ENCODE measurements at regions not wholly inside any gene's neighbourhood (a gene's known extent, or its start where the extent isn't known, plus 50 kb on each side); places are given as distances from the start of the nearest gene placed in this dataset.
A peak's percentile ranks its signal among the peaks of the same experiment; 100 is the strongest.
"Not testable (repeated sequence)": the region's sequence is repeated elsewhere in the genome, so short reads cannot be mapped to it uniquely, and the experiment has no call there.

DNA sequence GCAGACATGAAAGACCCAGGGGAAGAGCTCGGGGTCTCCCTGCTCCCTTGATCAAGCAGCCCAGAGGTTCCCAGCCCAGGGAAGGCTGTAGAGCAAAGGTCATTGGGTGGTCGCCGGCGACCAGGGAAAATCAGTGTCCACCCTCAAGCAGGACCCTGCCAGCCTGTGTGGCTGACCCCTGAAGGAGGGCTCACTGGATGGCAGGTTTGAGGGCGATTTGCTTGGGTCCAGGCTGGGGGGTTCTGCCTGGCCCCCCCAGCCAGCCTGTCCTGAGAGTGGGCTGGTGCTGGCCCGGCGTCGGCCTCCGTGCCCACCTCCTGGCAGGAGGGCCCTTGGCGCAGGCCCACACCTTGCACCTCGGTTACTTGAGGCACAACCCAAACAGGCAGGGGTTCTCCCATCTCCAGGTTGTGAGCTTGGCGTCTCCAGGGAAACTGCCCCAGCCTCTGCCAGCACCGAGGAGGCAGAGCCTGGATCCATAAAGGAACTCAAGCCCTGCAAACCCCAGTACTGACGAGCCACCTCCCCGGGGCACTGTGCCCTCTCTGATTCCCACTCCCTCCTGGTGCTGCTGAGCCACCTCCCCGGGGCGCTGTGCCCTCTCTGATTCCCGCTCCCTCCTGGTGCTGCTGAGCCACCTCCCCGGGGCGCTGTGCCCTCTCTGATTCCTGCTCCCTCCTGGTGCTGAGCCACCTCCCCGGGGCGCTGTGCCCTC, 329.0 kb upstream of the SFSWAP start:
- no peak for DNase-seq
- TF ChIP-seq GATA1 (IDR thresholded peaks at IDR 0.05; ENCODE audit: low read depth, low read length) (no peak), POLR2A (IDR thresholded peaks at IDR 0.05; ENCODE audit: low read length) (no peak)

DNA sequence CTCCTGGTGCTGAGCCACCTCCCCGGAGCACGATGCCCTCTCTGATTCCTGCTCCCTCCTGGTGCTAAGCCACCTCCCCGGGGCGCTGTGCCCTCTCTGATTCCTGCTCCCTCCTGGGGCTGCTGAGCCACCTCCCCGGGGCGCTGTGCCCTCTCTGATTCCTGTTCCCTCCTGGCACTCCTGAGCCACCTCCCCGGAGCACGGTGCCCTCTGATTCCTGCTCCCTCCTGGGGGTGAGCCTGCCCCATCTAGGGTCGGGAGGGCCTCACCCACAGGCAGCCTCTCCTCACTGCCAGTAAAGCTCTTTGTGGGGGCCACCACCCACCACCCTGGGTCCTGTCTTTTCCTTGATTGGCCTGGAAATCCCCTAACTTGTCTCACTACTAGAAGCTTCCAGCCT, 327.6 kb upstream of the SFSWAP start:
- no peak for DNase-seq
- TF ChIP-seq GATA1 (IDR thresholded peaks at IDR 0.05; ENCODE audit: low read depth, low read length): no peak
- TF ChIP-seq POLR2A (IDR thresholded peaks at IDR 0.05; ENCODE audit: low read length): no peak

DNA sequence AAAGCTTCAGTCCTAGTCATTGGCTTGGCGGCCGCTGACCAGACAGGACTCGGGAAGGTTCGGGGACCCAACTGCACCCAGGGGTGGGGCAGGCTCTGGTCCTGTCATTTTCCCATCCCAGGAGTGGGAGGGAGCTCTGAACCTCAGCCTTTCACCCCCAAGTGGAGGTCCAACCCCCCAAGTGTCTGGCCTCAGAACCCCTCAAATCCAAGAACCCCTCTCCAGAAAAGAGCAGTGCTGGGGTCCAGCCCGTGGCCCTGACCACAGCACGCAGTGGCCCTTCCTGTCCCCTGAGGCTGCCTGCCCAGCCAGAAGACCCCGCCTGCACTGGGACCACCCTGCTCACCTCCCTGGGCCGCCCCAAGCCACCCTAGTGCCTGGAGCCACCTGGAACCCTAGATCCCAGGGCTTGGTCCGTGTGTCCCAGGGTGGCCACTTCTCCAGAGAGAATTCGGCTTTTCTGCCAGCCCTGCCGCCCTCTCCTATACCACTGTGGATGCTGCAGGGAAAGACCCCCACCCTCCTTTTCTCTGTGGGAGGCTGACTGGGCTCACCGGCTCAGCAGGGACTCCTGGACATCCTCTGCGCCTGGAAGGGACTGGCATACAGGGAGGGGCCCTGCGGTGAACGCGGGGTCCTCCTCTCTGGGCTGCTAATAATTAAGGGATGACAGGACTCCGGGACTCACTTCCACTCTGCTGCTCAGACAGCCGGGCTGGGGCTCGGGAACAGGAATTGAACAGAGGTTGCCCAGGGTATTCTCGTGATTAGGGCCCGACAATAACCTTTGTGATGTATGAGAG, 326.9 kb upstream of the SFSWAP start:
- no peak for TF ChIP-seq POLR2A (IDR thresholded peaks at IDR 0.05; ENCODE audit: low read length)
- no peak for TF ChIP-seq GATA1 (IDR thresholded peaks at IDR 0.05; ENCODE audit: low read depth, low read length)
- no peak for DNase-seq

GRCh38 chr12:131384544-131384855, 326.4 kb upstream of the SFSWAP start:
- no peak for DNase-seq
- TF ChIP-seq GATA1 (IDR thresholded peaks at IDR 0.05; ENCODE audit: low read depth, low read length) (no peak), POLR2A (IDR thresholded peaks at IDR 0.05; ENCODE audit: low read length) (no peak)

- TF ChIP-seq GATA1 (IDR thresholded peaks at IDR 0.05; ENCODE audit: low read depth, low read length) (no peak), POLR2A (IDR thresholded peaks at IDR 0.05; ENCODE audit: low read length) (no peak)
Measured at GRCh38 chr12:131385313-131386166, 325.4 kb upstream of the SFSWAP start.

GRCh38 chr12:131386167-131386521, 324.7 kb upstream of the SFSWAP start:
- TF ChIP-seq GATA1 (IDR thresholded peaks at IDR 0.05; ENCODE audit: low read depth, low read length): no peak
- TF ChIP-seq POLR2A (IDR thresholded peaks at IDR 0.05; ENCODE audit: low read length): no peak
- DNase-seq: no peak

More at GRCh38 chr12:131385313-131386166, 325.4 kb upstream of the SFSWAP start:
- DNase-seq: no peak

DNA sequence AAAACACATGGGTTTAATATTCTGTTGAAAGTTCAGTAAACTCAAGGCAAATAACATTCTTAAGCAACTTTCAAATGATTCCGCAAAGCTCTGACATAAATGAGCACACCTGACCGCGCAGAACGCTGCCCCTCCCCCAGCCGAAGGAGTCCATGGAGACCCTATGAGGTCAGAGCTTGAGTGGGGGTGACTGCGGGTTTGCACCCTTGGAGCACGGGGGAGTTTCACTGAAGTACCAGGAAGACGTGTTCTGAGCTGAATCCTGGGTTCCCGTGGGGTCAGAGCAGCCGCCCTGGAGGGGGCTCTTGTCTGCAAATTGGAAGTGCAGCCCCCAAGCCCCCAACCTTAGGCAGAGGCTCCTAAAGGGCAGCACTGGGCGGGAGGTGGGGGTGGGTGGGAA, 324.1 kb upstream of the SFSWAP start:
- DNase-seq: no peak
- TF ChIP-seq POLR2A (IDR thresholded peaks at IDR 0.05; ENCODE audit: low read length): no peak
- TF ChIP-seq GATA1 (IDR thresholded peaks at IDR 0.05; ENCODE audit: low read depth, low read length): no peak

DNA sequence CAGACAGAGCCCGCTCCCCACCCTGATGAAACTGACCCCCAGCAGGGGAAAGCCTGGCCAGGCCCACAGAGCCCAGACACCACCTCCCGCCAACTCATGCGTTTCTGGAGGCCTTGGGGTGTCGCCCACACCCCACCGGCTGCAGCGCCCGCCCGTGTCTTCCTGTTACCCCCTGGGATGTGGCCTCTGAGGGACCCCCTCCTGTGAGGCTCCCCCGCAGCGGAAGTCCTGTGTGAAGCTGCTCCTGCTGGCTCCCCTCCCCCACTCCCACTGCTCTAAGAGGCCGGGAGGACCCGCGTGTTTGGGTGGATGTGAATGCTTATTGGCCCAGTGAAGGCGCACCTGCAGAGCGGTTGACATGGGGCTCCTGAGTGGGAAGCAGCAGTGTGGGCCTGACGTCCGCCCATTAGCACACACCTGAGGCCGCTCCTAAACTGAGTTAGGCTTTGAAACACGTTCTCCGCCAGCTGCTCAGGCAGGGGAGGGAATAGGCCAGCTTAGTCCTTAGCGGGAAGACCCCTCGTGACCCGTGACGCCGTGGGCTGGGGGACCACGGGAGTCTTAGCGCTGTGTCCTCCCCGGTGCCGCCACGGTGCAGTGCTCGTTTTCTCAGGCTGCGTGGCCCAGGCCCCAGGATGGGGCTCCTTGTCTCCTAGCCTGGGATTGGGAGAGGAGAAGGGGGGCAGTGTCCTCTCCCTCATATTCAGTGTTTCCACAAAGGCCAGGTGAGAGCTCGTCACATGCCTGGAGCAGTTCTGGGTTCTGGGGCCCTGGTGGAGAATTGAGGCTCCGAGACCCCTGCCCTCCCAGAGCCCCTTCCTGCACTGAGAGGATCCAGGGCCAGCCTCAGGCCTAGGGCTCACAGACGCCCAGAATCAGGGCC, 323.4 kb upstream of the SFSWAP start:
- TF ChIP-seq POLR2A (IDR thresholded peaks at IDR 0.05; ENCODE audit: low read length) (no peak), GATA1 (IDR thresholded peaks at IDR 0.05; ENCODE audit: low read depth, low read length) (no peak)
- no peak for DNase-seq

DNA sequence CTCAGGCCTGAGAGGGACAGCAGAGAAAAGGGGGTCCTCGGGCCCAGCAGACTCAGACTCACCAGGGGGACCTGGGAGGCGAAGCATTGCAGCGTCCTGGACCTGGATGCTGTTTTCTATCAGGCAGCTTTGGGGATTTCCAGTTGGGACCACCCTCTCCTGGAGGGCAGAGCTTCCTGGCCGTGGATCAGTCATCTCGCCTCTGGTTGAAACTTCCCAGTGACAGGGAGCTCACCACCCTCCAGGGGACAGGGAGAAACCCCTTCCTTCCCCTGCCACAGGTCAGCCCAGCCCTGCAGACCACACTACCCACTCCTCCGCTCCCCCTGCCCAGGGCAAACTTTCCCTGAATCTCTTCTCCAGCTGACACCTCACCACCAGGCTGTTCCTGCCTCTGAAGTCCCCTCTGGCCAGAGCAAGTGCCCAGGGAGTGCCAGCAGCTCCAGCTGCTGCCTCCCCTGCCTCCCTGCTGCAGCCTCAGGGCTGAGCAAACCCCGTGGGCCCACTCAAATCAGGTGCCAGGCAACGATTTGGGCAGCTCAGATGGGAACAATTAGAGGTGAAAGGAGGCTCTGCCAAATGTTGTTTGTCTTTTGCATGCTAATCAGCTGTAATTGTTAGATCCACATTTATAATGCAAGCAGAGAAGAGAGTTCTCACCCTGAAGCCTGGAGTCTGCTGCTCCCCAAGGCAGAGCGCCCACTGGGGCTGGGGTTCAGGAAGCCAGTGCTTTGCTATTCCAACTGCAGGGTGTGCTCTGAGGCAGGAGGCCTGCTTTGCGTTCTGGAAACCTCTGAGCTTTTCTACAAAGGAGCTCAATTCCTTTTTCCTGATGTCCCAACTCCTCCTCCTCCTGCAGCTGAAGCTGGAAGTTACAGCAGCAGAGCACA, 322.5 kb upstream of the SFSWAP start:
- DNase-seq: not testable (repeated sequence)

DNA sequence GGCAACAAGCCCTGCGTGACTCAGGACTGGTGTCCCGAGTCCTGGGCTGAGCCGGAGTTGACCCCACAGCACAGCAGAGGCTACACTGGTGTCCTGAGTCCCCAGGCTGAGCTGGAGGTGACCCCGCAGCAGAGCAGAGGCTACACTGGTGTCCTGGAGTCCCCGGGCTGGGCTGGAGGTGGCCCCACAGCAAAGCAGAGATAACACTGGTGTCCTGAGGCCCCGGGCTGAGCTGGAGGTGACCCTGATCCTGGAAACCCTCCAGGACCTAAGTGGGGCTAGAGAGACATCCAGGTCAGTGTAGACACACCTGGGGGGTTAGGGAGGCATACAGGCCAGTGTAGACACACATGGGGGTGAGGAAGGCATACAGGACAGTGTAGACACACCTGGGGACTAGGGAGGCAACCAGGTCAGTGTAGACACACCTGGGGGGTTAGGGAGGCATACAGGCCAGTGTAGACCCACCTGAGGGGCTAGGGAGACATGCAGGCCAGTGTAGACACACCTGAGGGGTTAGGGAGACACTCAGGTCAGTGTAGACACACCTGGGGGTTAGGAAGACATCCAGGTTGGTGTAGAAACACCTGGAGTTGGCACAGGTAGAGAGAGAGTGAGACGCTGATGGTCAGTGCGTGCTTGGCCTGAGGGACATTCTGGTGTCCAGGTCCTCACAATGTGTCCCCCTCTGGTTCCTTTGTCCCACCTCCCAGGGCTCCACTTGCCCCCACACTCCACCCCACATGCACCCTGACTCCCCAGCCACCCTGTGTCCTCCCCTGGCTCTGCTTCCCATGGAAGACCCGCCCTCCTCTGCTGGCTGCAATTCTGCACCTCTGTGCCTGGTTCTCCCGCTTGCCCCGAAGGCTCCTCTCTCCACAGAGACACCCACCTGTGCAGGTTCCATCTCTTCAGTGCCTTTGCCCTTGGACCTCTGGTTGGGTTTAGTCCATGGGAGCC, 321.6 kb upstream of the SFSWAP start:
- TF ChIP-seq POLR2A (IDR thresholded peaks at IDR 0.05; ENCODE audit: low read length): no peak
- TF ChIP-seq GATA1 (IDR thresholded peaks at IDR 0.05; ENCODE audit: low read depth, low read length): no peak
- DNase-seq: no peak

- peak in 1 of 2 experiments; percentile 2 for DNase-seq
- TF ChIP-seq GATA1 (IDR thresholded peaks at IDR 0.05; ENCODE audit: low read depth, low read length) (no peak), POLR2A (IDR thresholded peaks at IDR 0.05; ENCODE audit: low read length) (no peak)
Measured at GRCh38 chr12:131390412-131391334, 320.2 kb upstream of the SFSWAP start.
